SW480 (cell line): ENCODE measurements at regions not wholly inside any gene's neighbourhood (a gene's known extent, or its start where the extent isn't known, plus 50 kb on each side); places are given as distances from the start of the nearest gene placed in this dataset.
"Not testable (repeated sequence)": the region's sequence is repeated elsewhere in the genome, so short reads cannot be mapped to it uniquely, and the experiment has no call there.

Experiments used
- DNase-seq: peaks from one replicate; pipeline ENCODE4 v3.0.0-alpha.2; 2016; ENCODE audit warnings: low spot score

- no peak for DNase-seq
These were observed 400.8 kb downstream of the REEP3 start for GRCh38 chr10:63921908-63922467.

GRCh38 chr10:63922468-63923284 is 401.5 kb downstream of the REEP3 start:
- no peak for DNase-seq

GRCh38 chr10:63929831-63930467 is 408.7 kb downstream of the REEP3 start:
- DNase-seq: no peak

GRCh38 chr10:63930584-63930983 is 409.4 kb downstream of the REEP3 start:
- no peak for DNase-seq

GRCh38 chr10:63935705-63936104 is 414.5 kb downstream of the REEP3 start:
- no peak for DNase-seq

- no peak for DNase-seq
These were observed 419.2 kb downstream of the REEP3 start for GRCh38 chr10:63940277-63940922.

- DNase-seq: no peak
These were observed 443.2 kb downstream of the REEP3 start for GRCh38 chr10:63964406-63964805.

- DNase-seq: no peak
These were observed 444.6 kb downstream of the REEP3 start for GRCh38 chr10:63965846-63966245.

- DNase-seq: no peak
These were observed 452.0 kb downstream of the REEP3 start for GRCh38 chr10:63972949-63973827.

GRCh38 chr10:63976538-63976937 is 455.3 kb downstream of the REEP3 start:
- DNase-seq: no peak

- peak; percentile 44 for DNase-seq
These were observed 456.2 kb downstream of the REEP3 start for GRCh38 chr10:63977329-63977923.

GRCh38 chr10:63980870-63981269 is 459.7 kb downstream of the REEP3 start:
- DNase-seq: not testable (repeated sequence)

GRCh38 chr10:63984061-63984460 is 462.9 kb downstream of the REEP3 start:
- not testable (repeated sequence) for DNase-seq

- no peak for DNase-seq
These were observed 465.3 kb downstream of the REEP3 start for GRCh38 chr10:63986536-63986935.

- DNase-seq: no peak
These were observed 466.0 kb downstream of the REEP3 start for GRCh38 chr10:63987212-63987611.

- DNase-seq: no peak
These were observed 473.2 kb downstream of the REEP3 start for GRCh38 chr10:63994371-63994770.

- no peak for DNase-seq
These were observed 486.0 kb downstream of the REEP3 start for GRCh38 chr10:64007157-64007556.

GRCh38 chr10:64010711-64011110 is 489.5 kb downstream of the REEP3 start:
- DNase-seq: no peak

GRCh38 chr10:64011912-64012714 is 490.9 kb downstream of the REEP3 start:
- no peak for DNase-seq

- DNase-seq: no peak
These were observed 493.1 kb downstream of the REEP3 start for GRCh38 chr10:64014281-64014680.
